IPS-15b (cell line): ENCODE measurements at regions not wholly inside any gene's neighbourhood (a gene's known extent, or its start where the extent isn't known, plus 50 kb on each side); places are given as distances from the start of the nearest gene placed in this dataset.

Source experiments
- H3K27me3 ChIP-seq: one replicate; pipeline ENCODE4 v1.6.1; 2013; ENCODE audit warnings: low read length; ENCODE audit not compliant: control insufficient read depth, insufficient read depth
- H3K36me3 ChIP-seq: one replicate; pipeline ENCODE4 v1.6.1; 2013; ENCODE audit warnings: low read length; ENCODE audit not compliant: control insufficient read depth, insufficient read depth
- H3K4me1 ChIP-seq: one replicate; pipeline ENCODE4 v1.6.1; 2013; ENCODE audit warnings: mild to moderate bottlenecking, low read length; ENCODE audit not compliant: control insufficient read depth, insufficient read depth
- H3K4me3 ChIP-seq: one replicate; pipeline ENCODE4 v1.5.1; 2013; ENCODE audit warnings: low read depth, low read length
- H3K9ac ChIP-seq: one replicate; pipeline ENCODE4 v1.6.1; 2013; ENCODE audit warnings: low read depth, mild to moderate bottlenecking, low read length
- H3K9me3 ChIP-seq: one replicate; pipeline ENCODE4 v1.6.1; 2013; ENCODE audit warnings: mild to moderate bottlenecking, low read length; ENCODE audit not compliant: control insufficient read depth, insufficient read depth

DNA sequence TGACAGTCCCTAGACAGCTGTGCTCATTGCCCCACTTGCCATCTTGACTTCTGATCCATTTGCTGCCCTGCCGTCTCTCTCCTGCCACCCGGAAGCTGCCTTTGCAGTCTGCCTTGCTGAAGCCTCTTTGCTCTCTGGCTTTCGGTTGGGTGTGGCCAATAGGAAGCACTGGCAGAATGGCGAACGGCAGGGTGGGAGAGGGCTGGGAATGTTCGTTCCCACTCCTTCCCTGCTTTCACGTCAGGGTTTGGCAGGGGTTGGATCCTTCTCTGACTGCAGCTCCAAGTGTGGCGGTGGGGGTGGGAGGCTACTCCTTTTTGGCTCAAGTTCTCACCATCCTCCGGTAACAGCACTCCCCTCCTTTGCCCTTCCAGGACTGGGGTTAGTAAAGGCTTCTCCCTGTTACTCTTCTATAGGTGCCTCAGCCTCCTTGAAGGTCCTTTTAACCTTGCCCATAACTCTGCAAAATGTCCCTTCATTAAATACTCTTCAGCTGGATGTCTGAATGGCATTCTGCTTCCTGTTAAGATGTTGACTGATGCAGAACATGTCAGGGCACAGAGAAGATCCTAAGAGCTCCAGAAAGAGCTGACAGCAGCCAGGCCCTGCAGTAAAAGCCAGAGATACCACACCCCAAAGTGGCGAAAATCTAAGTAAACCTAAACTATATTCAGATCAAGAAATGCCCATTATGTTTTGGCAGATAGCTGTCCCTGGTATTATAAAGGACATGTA lies 299.7 kb downstream of the CDCA7 start:
- Histone ChIP-seq H3K4me1 (no peaks in the 10 kb centered on the region), H3K27me3 (no peaks in the 10 kb centered on the region), H3K9me3 (no peaks in the 10 kb centered on the region), H3K9ac (no peak overlapping the region), H3K36me3 (no peaks in the 10 kb centered on the region), H3K4me3 (no peak overlapping the region)

GRCh38 chr2:173654896-173655265 lies 300.2 kb downstream of the CDCA7 start:
- H3K9me3 ChIP-seq, result no peaks in the 10 kb centered on the region
- no peak overlapping the region for H3K4me3 ChIP-seq
- no peaks in the 10 kb centered on the region for H3K27me3 ChIP-seq
- H3K4me1 ChIP-seq, result no peaks in the 10 kb centered on the region
- no peak overlapping the region for H3K9ac ChIP-seq
- no peaks in the 10 kb centered on the region for H3K36me3 ChIP-seq

GRCh38 chr2:173656086-173656485 lies 301.4 kb downstream of the CDCA7 start:
- Histone ChIP-seq H3K27me3 (no peaks in the 10 kb centered on the region), H3K9ac (no peak overlapping the region), H3K36me3 (no peaks in the 10 kb centered on the region), H3K4me1 (no peaks in the 10 kb centered on the region), H3K9me3 (no peaks in the 10 kb centered on the region), H3K4me3 (no peak overlapping the region)

- Histone ChIP-seq H3K4me1 (no peaks in the 10 kb centered on the region), H3K36me3 (no peaks in the 10 kb centered on the region), H3K9me3 (no peaks in the 10 kb centered on the region), H3K4me3 (no peak overlapping the region), H3K27me3 (no peaks in the 10 kb centered on the region), H3K9ac (no peak overlapping the region)
These were observed 303.5 kb downstream of the CDCA7 start for GRCh38 chr2:173657996-173658717.

GRCh38 chr2:173658946-173659371 lies 304.3 kb downstream of the CDCA7 start:
- no peak overlapping the region for H3K9ac ChIP-seq

DNA sequence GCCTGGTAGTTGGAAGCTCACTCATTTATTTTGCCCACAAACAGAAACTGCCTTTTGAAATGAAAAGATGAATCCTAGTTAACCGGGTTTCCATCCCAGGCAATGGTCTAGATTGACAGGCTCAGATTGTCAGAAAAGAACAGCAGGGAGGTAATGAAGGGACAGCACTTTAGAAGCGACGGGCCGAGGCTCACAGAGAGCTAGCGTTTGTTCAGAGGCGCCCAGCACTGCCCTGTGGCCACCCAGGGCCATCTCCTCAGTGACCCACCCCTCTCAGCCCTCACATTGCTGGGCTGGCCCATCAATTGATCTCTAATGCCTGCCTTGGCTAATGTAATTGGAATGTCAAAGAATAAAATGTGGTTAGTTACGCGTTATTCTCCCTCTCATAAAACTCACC lies 304.8 kb downstream of the CDCA7 start:
- no peak overlapping the region for H3K4me3 ChIP-seq
- H3K9ac ChIP-seq, result no peak overlapping the region
- no peaks in the 10 kb centered on the region for H3K27me3 ChIP-seq
- H3K36me3 ChIP-seq, result no peaks in the 10 kb centered on the region
- H3K9me3 ChIP-seq, result no peaks in the 10 kb centered on the region
- no peaks in the 10 kb centered on the region for H3K4me1 ChIP-seq

More at GRCh38 chr2:173658946-173659371, 304.3 kb downstream of the CDCA7 start:
- H3K4me1 ChIP-seq, result no peaks in the 10 kb centered on the region
- H3K4me3 ChIP-seq, result no peak overlapping the region
- no peaks in the 10 kb centered on the region for H3K36me3 ChIP-seq
- H3K9me3 ChIP-seq, result no peaks in the 10 kb centered on the region
- no peaks in the 10 kb centered on the region for H3K27me3 ChIP-seq

GRCh38 chr2:173661586-173661985 lies 303.6 kb downstream of the SP3 start:
- no peaks in the 10 kb centered on the region for H3K9me3 ChIP-seq

DNA sequence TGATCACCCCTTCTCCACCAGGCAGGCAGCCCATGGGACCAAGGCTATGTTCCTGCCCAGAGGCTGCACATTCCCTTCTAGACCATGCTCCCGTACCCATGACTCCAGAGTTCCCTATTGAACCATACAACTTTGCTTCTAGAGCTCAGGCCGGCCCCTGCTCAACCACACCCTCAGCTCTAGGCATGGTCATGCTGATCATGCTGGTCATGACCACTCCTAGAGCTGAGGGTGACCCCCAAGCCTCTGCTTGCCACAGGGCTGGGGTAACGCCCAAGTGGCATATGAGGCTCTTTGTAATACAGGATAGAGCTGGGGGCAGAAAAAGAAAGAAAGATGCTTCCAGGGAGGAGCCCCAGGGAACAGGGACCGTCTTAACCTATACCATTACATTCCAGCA lies 301.8 kb downstream of the SP3 start:
- Histone ChIP-seq H3K27me3 (no peaks in the 10 kb centered on the region), H3K9me3 (no peaks in the 10 kb centered on the region), H3K36me3 (no peaks in the 10 kb centered on the region), H3K4me3 (no peak overlapping the region), H3K4me1 (peaks cover 6% of the 10 kb centered on the region), H3K9ac (no peak overlapping the region)

More at GRCh38 chr2:173661586-173661985, 303.6 kb downstream of the SP3 start:
- H3K4me3 ChIP-seq, result no peak overlapping the region
- H3K4me1 ChIP-seq, result peaks cover 4% of the 10 kb centered on the region
- H3K36me3 ChIP-seq, result no peaks in the 10 kb centered on the region
- H3K9ac ChIP-seq, result no peak overlapping the region
- H3K27me3 ChIP-seq, result no peaks in the 10 kb centered on the region

GRCh38 chr2:173663835-173664512 lies 301.2 kb downstream of the SP3 start:
- Histone ChIP-seq H3K36me3 (no peaks in the 10 kb centered on the region), H3K9ac (no peak overlapping the region), H3K27me3 (no peaks in the 10 kb centered on the region), H3K9me3 (no peaks in the 10 kb centered on the region), H3K4me1 (peaks cover 6% of the 10 kb centered on the region), H3K4me3 (no peak overlapping the region)

GRCh38 chr2:173664513-173664910 lies 300.7 kb downstream of the SP3 start:
- H3K4me1 ChIP-seq, result peaks cover 6% of the 10 kb centered on the region
- no peaks in the 10 kb centered on the region for H3K36me3 ChIP-seq
- no peaks in the 10 kb centered on the region for H3K9me3 ChIP-seq

DNA sequence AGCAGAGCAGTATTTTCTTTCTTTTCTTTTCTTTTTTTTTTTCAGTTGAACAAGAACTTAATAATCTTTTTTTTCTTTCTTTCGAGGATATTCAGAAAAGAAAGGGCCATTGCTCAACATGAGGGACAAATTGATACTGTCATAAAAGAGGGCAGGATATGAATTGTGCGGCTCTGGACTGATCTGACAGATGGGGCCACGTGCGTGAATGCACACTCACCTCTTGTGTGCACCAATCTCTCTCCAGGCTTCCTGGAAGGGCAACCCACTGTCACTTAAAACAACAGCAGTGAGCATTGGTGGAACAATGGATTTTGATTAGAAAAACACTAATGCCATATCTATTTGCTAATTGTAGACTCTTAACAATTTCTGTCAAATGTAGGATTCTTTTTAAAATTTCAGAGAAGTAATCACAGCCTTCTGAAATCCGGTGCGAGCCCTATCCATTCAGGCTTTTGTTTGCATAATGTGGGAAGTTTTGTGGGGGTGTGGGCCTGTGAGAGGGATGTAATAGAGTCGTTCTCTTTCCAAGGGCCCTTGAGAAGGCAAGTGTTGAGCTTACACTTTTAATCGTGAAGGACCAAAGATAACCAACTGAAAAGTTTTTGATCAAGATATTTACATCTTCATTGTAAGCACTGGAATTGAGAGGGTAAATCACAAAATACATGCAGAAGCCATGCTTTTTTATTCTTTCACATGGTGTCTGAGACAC lies 298.8 kb downstream of the SP3 start:
- no peak overlapping the region for H3K9ac ChIP-seq
- H3K4me1 ChIP-seq, result peaks cover 6% of the 10 kb centered on the region
- no peak overlapping the region for H3K4me3 ChIP-seq
- no peaks in the 10 kb centered on the region for H3K36me3 ChIP-seq
- no peaks in the 10 kb centered on the region for H3K27me3 ChIP-seq
- no peaks in the 10 kb centered on the region for H3K9me3 ChIP-seq

More at GRCh38 chr2:173664513-173664910, 300.7 kb downstream of the SP3 start:
- Histone ChIP-seq H3K9ac (no peak overlapping the region), H3K27me3 (no peaks in the 10 kb centered on the region), H3K4me3 (no peak overlapping the region)
